Activated CD4-positive, alpha-beta T cell treated with anti-CD3 and anti-CD28 coated beads for 24 hours (primary cell): ENCODE measurements at regions not wholly inside any gene's neighbourhood (a gene's known extent, or its start where the extent isn't known, plus 50 kb on each side); places are given as distances from the start of the nearest gene placed in this dataset.

Experiments used
- DNase-seq, 2 donors: peaks; one replicate each; pipeline ENCODE4 v3.0.0-alpha.2; 2020; ENCODE audit warnings: low read depth in 2 of 2

DNA sequence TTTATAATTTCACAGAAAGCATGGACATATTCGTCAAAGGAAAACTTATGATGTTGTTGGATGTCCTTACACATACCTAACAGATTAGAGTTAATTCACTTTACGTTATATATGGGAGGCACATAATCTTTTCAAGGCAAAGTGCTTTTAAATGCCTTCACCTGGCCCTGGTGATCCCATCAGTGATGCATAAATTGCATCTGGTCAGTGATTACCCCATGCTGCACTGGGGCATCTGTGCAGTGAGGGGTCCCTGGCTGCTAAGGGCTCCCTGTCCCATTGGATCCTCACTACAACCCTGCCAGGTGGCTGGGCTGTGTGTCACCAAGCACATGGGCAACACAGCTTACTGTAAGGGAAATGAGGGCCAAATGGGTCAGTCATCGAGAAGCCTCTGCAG, 441.1 kb downstream of the RPS24 start:
- DNase-seq: no peak

- no peak for DNase-seq
Observed at GRCh38 chr10:78475437-78475836, 441.8 kb downstream of the RPS24 start.

DNA sequence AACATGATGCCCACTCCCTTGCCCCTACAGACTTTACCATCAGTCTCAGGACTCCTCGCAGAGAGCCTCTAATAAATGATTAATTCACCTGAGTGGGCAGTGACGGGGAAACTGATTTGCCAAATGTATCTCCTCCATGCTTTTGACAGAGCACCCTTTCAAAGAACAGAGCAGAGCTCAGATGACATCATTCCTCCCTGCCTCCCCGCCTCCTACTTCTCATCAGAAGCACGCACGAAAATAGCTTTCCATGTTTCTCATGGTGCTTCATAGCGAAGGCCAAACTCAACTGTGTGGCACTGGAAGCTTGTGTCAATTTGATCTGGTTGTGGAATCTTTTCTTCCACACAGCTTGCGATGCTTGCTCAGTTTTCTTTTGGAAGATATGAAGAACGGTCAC, 442.5 kb downstream of the RPS24 start:
- no peak for DNase-seq

- DNase-seq: no peak
Observed at GRCh38 chr10:78476844-78477243, 443.2 kb downstream of the RPS24 start.

DNA sequence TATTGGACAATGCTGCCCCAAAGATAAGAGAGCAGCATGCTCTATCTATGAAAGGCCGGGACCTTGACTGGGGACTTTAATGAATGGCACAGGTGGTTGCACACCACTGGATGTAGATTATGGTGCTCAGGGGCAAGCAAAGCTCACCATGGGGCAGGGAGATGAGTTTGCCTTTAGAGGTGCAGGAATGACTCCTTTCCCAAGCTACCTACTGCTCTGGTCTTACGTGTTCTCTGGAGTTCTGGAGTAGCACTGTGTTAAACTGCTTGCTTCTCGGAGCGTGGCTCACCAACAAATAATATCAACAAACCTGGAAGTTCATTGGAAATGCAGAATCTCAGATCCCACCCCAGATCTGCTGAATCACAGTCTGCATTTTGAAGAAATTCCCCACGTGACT, 445.3 kb downstream of the RPS24 start:
- no peak for DNase-seq

- no peak for DNase-seq
Observed at GRCh38 chr10:78479467-78479866, 445.8 kb downstream of the RPS24 start.

DNA sequence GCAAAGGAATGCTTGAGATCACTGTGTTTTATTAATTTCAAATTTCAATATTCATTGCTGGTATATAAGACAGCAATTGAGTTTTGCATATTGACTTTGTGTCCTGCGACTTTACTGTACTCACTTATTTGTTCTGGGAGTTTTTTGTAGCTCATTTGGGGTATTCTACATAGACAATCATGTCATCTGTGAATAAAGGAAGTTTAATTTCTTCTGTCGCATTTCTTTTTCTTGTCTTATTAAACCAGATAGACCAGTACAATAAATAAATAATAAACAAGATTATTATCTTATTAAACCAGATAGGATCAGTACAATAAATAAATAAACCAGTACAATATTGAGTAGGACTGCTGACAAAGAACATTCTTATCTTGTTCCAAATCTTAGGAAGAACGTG, 448.2 kb downstream of the RPS24 start:
- DNase-seq: no peak

DNA sequence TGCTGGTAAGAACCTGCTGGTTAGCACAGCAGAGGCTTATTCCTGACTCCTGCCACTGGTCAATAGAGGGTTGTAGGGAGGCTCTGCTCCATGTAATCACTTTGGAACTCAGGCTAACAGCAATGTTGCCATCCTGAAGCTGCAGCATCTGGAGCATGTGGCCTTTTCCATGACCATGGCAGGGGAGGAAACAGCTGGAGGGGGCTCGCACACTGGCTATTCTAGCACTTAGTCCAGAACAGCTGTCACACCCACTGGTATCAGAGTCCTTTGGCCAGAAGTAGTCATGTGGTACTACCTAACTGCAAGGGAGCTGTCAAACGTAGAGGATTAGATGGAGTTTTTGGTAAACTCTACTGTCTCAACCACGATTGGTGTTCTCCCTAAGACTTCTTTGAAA, 450.0 kb downstream of the RPS24 start:
- DNase-seq: no peak

- DNase-seq: no peak
Observed at GRCh38 chr10:78489034-78489433, 455.4 kb downstream of the RPS24 start.

GRCh38 chr10:78491812-78492211, 458.1 kb downstream of the RPS24 start:
- no peak for DNase-seq

- no peak for DNase-seq
Observed at GRCh38 chr10:78492424-78492823, 458.8 kb downstream of the RPS24 start.

GRCh38 chr10:78494179-78494578, 460.5 kb downstream of the RPS24 start:
- DNase-seq: no peak

DNA sequence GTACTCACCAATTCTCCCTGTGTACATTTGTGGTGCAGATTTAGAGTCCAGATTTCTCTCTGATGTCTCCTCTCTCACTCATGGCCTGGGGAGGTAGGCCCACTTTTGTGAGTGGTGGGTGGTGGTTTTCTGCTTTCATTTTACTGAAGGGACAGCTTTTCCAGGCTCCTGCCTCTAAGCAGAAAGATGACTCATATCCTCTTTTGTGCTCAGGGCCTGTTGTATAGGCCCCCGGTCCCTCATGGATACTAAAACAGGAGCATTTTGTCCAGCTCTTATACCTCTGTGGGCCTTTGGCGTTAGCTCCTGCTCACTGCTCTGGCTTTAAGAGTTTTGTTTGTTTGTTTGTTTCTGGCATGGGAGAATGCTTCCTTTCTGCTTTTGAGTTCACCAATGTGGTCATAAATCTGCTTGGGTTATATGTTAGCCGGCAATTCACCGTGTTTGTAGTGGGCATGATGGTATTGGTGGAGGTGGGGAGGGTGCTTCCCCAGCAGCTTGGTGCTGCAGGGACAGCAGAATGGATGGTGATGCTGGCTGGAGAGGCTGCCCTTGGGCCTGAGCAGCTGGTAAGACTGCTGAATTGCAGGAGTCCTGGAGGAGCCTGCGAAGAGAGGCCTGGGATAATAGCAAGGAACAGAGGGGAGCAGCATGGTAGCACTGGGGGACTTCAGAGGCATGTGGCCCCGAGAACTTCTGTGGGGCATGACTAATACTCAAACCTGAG, 468.7 kb downstream of the RPS24 start:
- no peak for DNase-seq

DNA sequence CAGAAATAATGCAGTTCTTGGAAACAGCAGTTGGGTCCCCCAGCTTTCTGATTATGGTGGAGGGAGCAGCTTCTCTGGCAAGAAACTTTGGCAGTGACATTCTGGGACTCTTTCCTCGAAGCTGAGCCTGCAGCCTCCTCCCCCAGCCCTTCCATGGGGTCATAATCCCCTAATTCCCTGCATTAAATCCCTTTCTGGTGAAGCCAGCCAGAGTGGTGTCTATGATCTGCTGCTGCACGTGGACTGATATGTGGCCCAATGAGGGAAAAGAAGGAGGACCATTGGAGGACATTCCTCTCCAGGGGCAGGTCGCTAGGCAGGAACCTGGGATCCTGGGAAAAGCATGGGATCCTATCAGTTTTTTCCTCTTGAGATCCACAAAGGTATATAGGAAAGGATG, 470.5 kb downstream of the RPS24 start:
- no peak for DNase-seq

DNA sequence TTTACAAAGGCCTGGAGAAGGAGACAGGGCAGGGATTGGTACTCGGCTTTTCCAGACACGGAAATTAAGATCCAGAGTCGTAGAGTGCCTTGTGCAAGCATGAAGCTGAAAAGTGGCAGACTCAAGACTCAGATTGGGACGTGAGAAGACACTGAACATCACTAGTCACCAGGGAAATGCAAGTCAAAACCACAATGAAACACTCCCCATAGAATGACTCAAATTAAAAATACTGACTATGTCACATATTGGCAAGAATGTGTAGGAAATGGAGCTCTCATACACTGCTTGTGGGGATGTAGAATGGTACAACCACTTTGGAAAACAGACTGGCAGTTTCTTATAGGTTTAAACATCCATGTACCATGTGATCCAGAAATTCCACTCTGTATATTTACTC, 472.0 kb downstream of the RPS24 start:
- DNase-seq: no peak

DNA sequence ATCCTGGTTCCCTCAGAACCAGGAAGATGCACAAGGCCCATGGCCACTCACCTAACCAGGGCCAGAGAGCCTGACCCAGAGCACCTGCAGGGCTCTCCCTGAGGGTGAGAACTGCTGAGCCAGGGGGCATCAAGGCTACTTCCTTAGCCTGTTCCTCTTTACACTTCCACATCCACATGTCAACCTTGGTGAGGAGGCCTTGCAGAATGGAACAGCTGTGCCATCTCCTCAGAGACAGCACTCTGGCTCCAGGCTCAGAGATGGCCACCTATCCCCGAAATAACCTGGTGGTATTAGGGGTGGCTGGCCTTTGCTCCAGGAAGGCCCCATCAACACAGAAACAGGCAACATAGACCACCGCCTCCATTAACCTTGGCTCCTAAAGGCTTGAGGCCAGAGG, 473.0 kb downstream of the RPS24 start:
- DNase-seq: no peak

DNA sequence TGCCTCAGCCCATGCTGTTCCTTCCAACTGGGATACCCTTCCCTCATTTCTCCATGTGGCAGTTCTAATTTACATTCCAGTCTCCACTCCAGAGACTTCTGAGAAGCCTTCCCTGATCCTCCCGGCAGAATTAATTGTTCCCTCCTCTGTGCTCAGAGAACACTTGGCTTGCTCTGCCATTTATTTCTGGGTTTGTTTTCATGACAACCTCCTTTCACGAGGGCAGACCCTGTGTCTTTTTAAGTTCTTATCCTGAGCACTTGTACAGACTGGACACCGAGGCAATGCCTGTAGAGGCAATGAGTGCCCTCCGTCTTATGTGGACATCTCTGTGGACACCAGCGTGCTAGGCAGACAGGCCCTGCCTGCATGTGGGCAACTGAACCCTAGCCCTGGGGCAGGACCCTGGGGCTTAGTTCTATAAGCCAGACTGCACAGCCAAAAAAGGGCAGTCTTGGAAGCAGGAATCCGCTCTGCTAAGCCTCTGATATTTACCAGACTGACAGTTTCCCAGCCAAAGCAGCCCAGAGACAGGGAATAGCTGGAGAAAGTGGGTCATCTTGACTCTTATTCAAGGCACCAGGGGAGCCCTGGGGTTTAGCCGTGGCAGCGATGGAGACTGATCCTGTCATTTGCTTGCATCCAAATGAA, 474.0 kb downstream of the RPS24 start:
- no peak for DNase-seq

GRCh38 chr10:78508955-78509748, 475.5 kb downstream of the RPS24 start:
- DNase-seq: no peak

DNA sequence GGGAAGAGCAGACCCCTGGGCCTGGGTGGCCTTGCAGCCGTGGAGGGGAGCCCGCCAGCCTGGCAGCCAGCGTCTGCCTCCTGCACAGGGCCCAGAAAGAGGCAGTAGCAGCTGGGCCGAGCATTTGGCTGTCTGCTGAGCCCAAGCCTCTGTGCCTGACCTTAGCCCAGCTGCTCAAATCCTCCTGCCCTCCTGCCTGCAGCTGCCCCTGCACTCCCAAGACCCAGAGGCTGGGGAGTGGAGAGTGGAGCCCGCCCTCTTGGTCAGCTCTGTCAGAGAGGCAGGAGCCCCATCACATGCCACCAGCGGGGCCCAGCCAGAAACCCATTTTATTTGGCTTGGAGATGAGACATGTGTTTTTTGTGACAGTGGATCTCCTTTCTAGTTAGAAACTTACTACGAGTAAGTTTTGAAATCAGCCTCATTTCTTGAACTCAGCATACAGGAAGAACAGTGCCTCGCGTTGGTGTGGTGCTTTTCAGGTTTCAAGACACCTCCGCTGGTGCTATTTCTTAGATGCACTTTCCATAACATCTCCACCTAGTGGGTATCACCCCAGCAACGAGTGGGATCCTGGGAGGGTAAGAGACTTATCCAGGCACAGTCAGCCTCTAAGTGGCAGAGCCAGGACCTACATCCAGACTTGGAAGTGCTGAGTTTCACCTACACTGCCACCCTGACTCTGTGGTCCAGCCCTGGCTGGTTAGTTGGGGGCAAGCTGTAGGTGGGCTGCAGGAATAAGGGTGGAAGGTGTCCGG, 477.1 kb downstream of the RPS24 start:
- no peak for DNase-seq

- DNase-seq: no peak
Observed at GRCh38 chr10:78511324-78512204, 477.9 kb downstream of the RPS24 start.

- DNase-seq: no peak
Observed at GRCh38 chr10:78512205-78512550, 478.5 kb downstream of the RPS24 start.
